ENCODE measurements at regions not wholly inside any gene's neighbourhood (a gene's known extent, or its start where the extent isn't known, plus 50 kb on each side); places are given as distances from the start of the nearest gene placed in this dataset.

DNA sequence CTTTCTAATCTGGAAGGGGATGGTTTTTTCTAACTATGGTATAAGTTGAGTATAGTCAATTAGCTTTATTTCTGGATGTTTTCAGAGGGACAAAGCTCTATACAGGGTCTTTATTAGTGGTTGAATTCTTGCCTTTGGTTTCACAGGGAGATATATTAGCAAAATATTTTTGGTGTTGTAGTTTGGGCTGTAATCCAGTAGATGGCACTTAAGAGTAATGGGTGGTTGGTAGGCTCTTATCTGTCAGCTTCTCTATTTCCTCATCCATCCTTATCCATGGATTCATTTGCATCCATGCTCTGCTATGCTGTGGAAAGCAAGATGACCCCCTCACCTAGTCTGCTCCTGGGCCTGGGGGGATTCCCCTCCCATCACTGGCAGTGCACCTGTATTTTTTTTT, 363.6 kb upstream of the CYLC2 start:
- TF ChIP-seq, protein P1, sequence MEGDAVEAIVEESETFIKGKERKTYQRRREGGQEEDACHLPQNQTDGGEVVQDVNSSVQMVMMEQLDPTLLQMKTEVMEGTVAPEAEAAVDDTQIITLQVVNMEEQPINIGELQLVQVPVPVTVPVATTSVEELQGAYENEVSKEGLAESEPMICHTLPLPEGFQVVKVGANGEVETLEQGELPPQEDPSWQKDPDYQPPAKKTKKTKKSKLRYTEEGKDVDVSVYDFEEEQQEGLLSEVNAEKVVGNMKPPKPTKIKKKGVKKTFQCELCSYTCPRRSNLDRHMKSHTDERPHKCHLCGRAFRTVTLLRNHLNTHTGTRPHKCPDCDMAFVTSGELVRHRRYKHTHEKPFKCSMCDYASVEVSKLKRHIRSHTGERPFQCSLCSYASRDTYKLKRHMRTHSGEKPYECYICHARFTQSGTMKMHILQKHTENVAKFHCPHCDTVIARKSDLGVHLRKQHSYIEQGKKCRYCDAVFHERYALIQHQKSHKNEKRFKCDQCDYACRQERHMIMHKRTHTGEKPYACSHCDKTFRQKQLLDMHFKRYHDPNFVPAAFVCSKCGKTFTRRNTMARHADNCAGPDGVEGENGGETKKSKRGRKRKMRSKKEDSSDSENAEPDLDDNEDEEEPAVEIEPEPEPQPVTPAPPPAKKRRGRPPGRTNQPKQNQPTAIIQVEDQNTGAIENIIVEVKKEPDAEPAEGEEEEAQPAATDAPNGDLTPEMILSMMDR (conservative IDR thresholded peaks at IDR 0.05 in 1 of 2, IDR thresholded peaks at IDR 0.05 in 1 of 2; ENCODE audit: low read depth in 1 of 2, low read length in 2 of 2), result no peak
- TF ChIP-seq EZH2 (IDR thresholded peaks at IDR 0.05; ENCODE audit: low read length, missing control alignments), result no peak

Data from fibroblast of lung (primary cell).